A549 (cell line): ENCODE measurements at regions not wholly inside any gene's neighbourhood (a gene's known extent, or its start where the extent isn't known, plus 50 kb on each side); places are given as distances from the start of the nearest gene placed in this dataset.
A peak's percentile ranks its signal among the peaks of the same experiment; 100 is the strongest.

Experiments
- ATAC-seq, 2 experiments: fragments of 200-7000 bp in 1 of 2; fragments of >200 bp in 1 of 2; cut with Nextera tagmentation in 1 of 2; cut with Tn5 transposase in 1 of 2; 3 replicates each; pipeline versions ENCODE4 v1.8.0 to v1.9.1; 2018 to 2020; ENCODE audit warnings: mild to moderate bottlenecking in 1 of 2, moderate library complexity in 1 of 2
- CTCF ChIA-PET: fragments of 300-600 bp; sonication (Branson Sonifier 250); formaldehyde crosslinking; extraction: SDS; loops from one replicate; lab custom pipeline; 2021; ENCODE audit warnings: antibody characterized with exemption, inconsistent platforms; lab: Yijun Ruan, JAX
- POLR2A ChIA-PET: fragments of 350-600 bp; formaldehyde crosslinking; extraction: SDS; loops from one replicate; lab custom pipeline; 2021; ENCODE audit warnings: antibody characterized with exemption, inconsistent platforms; lab: Yijun Ruan, JAX
- DNase-seq, 2 experiments: peaks; one replicate each; pipeline versions ENCODE4 v3.0.0 to v3.0.0-alpha.2; 2011 to 2016; ENCODE audit warnings: low read depth in 1 of 2, low spot score in 1 of 2
- FAIRE-seq: peaks from 2 replicates; lab custom pipeline; 2011; peaks lifted over from hg19 to GRCh38; lab: Jason Lieb, UNC
- H3K27ac ChIP-seq, 2 experiments: fragments of >200 bp; sonication (Bioruptor Twin); formaldehyde crosslinking; 3 replicates each; pipeline ENCODE4 v1.5.1; 2016 to 2017
- H3K4me1 ChIP-seq: fragments of >200 bp; sonication (Bioruptor Twin); formaldehyde crosslinking; 3 replicates; pipeline ENCODE4 v1.6.1; 2016
- H3K4me2 ChIP-seq: fragments of >200 bp; sonication (Bioruptor Twin); formaldehyde crosslinking; 3 replicates; pipeline ENCODE4 v1.6.1; 2016
- H3K4me3 ChIP-seq: fragments of >200 bp; sonication (Bioruptor Twin); formaldehyde crosslinking; 3 replicates; pipeline ENCODE4 v1.5.1; 2016
- H3K9me3 ChIP-seq: fragments of >200 bp; sonication (Bioruptor Twin); formaldehyde crosslinking; 3 replicates; pipeline ENCODE4 v1.6.1; 2016
- ATOH8 ChIP-seq: fragments of 250-450 bp; sonication (Bioruptor Pico); IDR thresholded peaks from 2 replicates; pipeline ENCODE4 v1.5.0; 2020; ENCODE audit warnings: low read depth, mild to moderate bottlenecking, moderate library complexity
- CBX2 ChIP-seq: fragments of 200-600 bp; sonication (generic); IDR thresholded peaks from 2 replicates; pipeline ENCODE4 v1.6.1; 2016; ENCODE audit warnings: low read depth, mild to moderate bottlenecking, borderline replicate concordance
- CBX8 ChIP-seq: fragments of 200-600 bp; sonication (generic); IDR thresholded peaks from 2 replicates; pipeline ENCODE4 v1.6.1; 2016
- CHD2 ChIP-seq: fragments of 150-350 bp; IDR thresholded peaks from 2 replicates; pipeline ENCODE4 v1.6.1; 2014; ENCODE audit warnings: low read length; ENCODE audit not compliant: partially characterized antibody
- CTCF ChIP-seq: fragments of >200 bp; sonication (Bioruptor Twin); formaldehyde crosslinking; IDR thresholded peaks from 3 replicates; pipeline ENCODE4 v1.5.1; 2016
- EHMT2 ChIP-seq: fragments of 200-600 bp; sonication (generic); IDR thresholded peaks from 2 replicates; pipeline ENCODE4 v1.6.1; 2016; ENCODE audit warnings: antibody characterized with exemption, low read depth, mild to moderate bottlenecking, moderate library complexity
- ELK1 ChIP-seq: fragments of 150-350 bp; IDR thresholded peaks from 2 replicates; pipeline ENCODE4 v1.6.1; 2014; ENCODE audit warnings: low read depth, mild to moderate bottlenecking, low read length
- EP300 ChIP-seq, 2 experiments: fragments of >200 bp; sonication (Bioruptor Twin); formaldehyde crosslinking; IDR thresholded peaks; 2 replicates in 1 of 2; 3 replicates in 1 of 2; pipeline ENCODE4 v1.6.1; 2016 to 2017
- FOSB ChIP-seq: fragments of 250-450 bp; sonication (Bioruptor Pico); IDR thresholded peaks from 2 replicates; pipeline ENCODE4 v1.5.0; 2020; ENCODE audit warnings: mild to moderate bottlenecking, moderate library complexity
- FOSL2 ChIP-seq, 2 experiments: fragments of 450-650 bp in 1 of 2; fragments of >200 bp in 1 of 2; sonication (Bioruptor Twin) in 1 of 2; formaldehyde crosslinking; IDR thresholded peaks; 2 replicates each; pipeline versions ENCODE4 v1.5.0 to v1.6.1; 2016 to 2020; ENCODE audit warnings: mild to moderate bottlenecking in 1 of 2, moderate library complexity in 1 of 2
- GATA3 ChIP-seq: IDR thresholded peaks from 2 replicates; pipeline ENCODE4 v1.6.1; 2012; ENCODE audit warnings: borderline replicate concordance
- HDAC2 ChIP-seq: fragments of 200-600 bp; sonication (generic); IDR thresholded peaks from 2 replicates; pipeline ENCODE4 v1.6.1; 2016
- HEYL ChIP-seq: fragments of 250-450 bp; sonication (Bioruptor Pico); IDR thresholded peaks from 2 replicates; pipeline ENCODE4 v1.8.0; 2021; ENCODE audit warnings: mild to moderate bottlenecking, moderate library complexity
- HOXB13 ChIP-seq: fragments of 250-450 bp; sonication (Bioruptor Pico); IDR thresholded peaks from 2 replicates; pipeline ENCODE4 v1.5.0; 2020; ENCODE audit warnings: low read depth, mild to moderate bottlenecking, moderate library complexity
- JUN ChIP-seq, 2 experiments: fragments of >200 bp; sonication (Bioruptor Twin); formaldehyde crosslinking; IDR thresholded peaks; 2 replicates in 1 of 2; 3 replicates in 1 of 2; pipeline ENCODE4 v1.6.1; 2016 to 2017
- JUNB ChIP-seq: fragments of >200 bp; sonication (Bioruptor Twin); formaldehyde crosslinking; IDR thresholded peaks from 2 replicates; pipeline ENCODE4 v1.6.1; 2016
- KDM5A ChIP-seq: fragments of 200-600 bp; sonication (generic); IDR thresholded peaks from 2 replicates; pipeline ENCODE4 v1.6.1; 2016; ENCODE audit warnings: antibody characterized with exemption, mild to moderate bottlenecking
- MAFK ChIP-seq: fragments of 450-650 bp; IDR thresholded peaks from 2 replicates; pipeline ENCODE4 v1.6.1; 2014; ENCODE audit not compliant: partially characterized antibody
- MAX ChIP-seq: IDR thresholded peaks from 2 replicates; pipeline ENCODE4 v1.6.1; 2012
- PBX3 ChIP-seq: IDR thresholded peaks from 2 replicates; pipeline ENCODE4 v1.6.1; 2012
- POLR2A ChIP-seq: IDR thresholded peaks from 2 replicates; pipeline ENCODE4 v1.6.1; 2012; ENCODE audit warnings: mild to moderate bottlenecking, low read length
- POLR2AphosphoS2 ChIP-seq: conservative IDR thresholded peaks from 2 replicates; pipeline ENCODE4 v1.6.1; 2012; ENCODE audit warnings: low read length, improper control_type of control experiment, inconsistent platforms
- RAD21 ChIP-seq, 2 experiments: fragments of >200 bp in 1 of 2; sonication (Bioruptor Twin) in 1 of 2; formaldehyde crosslinking in 1 of 2; IDR thresholded peaks in 1 of 2; conservative IDR thresholded peaks in 1 of 2; 2 replicates in 1 of 2; 3 replicates in 1 of 2; pipeline ENCODE4 v1.6.1; 2012 to 2018; ENCODE audit warnings: inconsistent platforms in 1 of 2
- RARB ChIP-seq: fragments of 250-450 bp; sonication (Bioruptor Pico); IDR thresholded peaks from 2 replicates; pipeline ENCODE4 v1.8.0; 2021; ENCODE audit warnings: mild to moderate bottlenecking, moderate library complexity
- RCOR1 ChIP-seq: fragments of 150-350 bp; IDR thresholded peaks from 2 replicates; pipeline ENCODE4 v1.6.1; 2014; ENCODE audit warnings: antibody characterized with exemption, low read length, low read depth
- RFX5 ChIP-seq: fragments of 450-650 bp; IDR thresholded peaks from 2 replicates; pipeline ENCODE4 v1.7.1; 2014; ENCODE audit warnings: antibody characterized with exemption, mild to moderate bottlenecking, moderate library complexity
- SMC3 ChIP-seq: fragments of >200 bp; sonication (Bioruptor Twin); formaldehyde crosslinking; IDR thresholded peaks from 3 replicates; pipeline ENCODE4 v1.6.1; 2018; ENCODE audit warnings: inconsistent platforms
- SREBF2 ChIP-seq: fragments of 450-650 bp; IDR thresholded peaks from 2 replicates; pipeline ENCODE4 v1.6.1; 2014; ENCODE audit warnings: mild to moderate bottlenecking, moderate library complexity
- ZNF302 ChIP-seq: fragments of 250-450 bp; sonication (Bioruptor Pico); IDR thresholded peaks from 2 replicates; pipeline ENCODE4 v1.9.0; 2021; ENCODE audit warnings: inconsistent platforms, mild to moderate bottlenecking, moderate library complexity
- WGBS: methylation state at CpG from one replicate; pipeline ENCODE4 v1.1.6; 2017; ENCODE audit errors: missing lambda C conversion rate; 5-methylcytosine and 5-hydroxymethylcytosine counted together

- FAIRE-seq: no peak
- POLR2A ChIA-PET: interaction anchor here (0.6 to 0.8 kb wide), 5 partner anchors 16 to 911 kb away, joined by 3 to 5 read pairs (median 3); no protein-coding TSS in a partner anchor
- H3K4me1 ChIP-seq: peaks cover 19% of the 10 kb centered on the region
- H3K27ac ChIP-seq: peak overlapping the region; percentile 67 to 86
- peaks cover 19% of the 10 kb centered on the region for H3K9me3 ChIP-seq
- peak; percentile 95 to 99 for ATAC-seq
- peak; percentile 87 for TF ChIP-seq MAFK
- no peak for TF ChIP-seq RARB (CRISPR knock-in tag)
- TF ChIP-seq SREBF2: no peak
- TF ChIP-seq ELK1: no peak
- peak; percentile 58; the same call in 1 of the 2 replicates for TF ChIP-seq MAX
- TF ChIP-seq EP300 (IDR thresholded peaks at IDR 0.05): peak; percentile 55 to 89; a peak in 4 of 5 replicates
- TF ChIP-seq JUN (IDR thresholded peaks at IDR 0.05): peak; percentile 31 to 66; a peak in 3 of 5 replicates
- no peak for TF ChIP-seq CHD2
- TF ChIP-seq ATOH8 (CRISPR knock-in tag): no peak
- TF ChIP-seq KDM5A: no peak
- no peak for TF ChIP-seq RFX5
- TF ChIP-seq PBX3: peak; percentile 34; the same call in 1 of the 2 replicates
- TF ChIP-seq RCOR1: no peak
- TF ChIP-seq ZNF302 (CRISPR knock-in tag): no peak
- no peak for TF ChIP-seq EHMT2
- TF ChIP-seq HDAC2: no peak
- no peak for TF ChIP-seq FOSB (CRISPR knock-in tag)
- no peak for TF ChIP-seq CBX8
- no peak for TF ChIP-seq POLR2A
- TF ChIP-seq FOSL2 (IDR thresholded peaks at IDR 0.05): no peak
- TF ChIP-seq FOSL2 (CRISPR knock-in tag; IDR thresholded peaks at IDR 0.05): peak; percentile 25; the same call in 1 of the 2 replicates
- TF ChIP-seq CBX2: no peak
- TF ChIP-seq POLR2AphosphoS2: no peak
- TF ChIP-seq GATA3: peak; percentile 79
- TF ChIP-seq HOXB13: no peak
- peak; percentile 32; the same call in 2 of the 3 replicates for TF ChIP-seq SMC3
- peak; percentile 61 for TF ChIP-seq JUNB
- peak; percentile 8 to 50; a peak in 3 of 5 replicates for TF ChIP-seq RAD21 (conservative IDR thresholded peaks at IDR 0.05 in 1 of 2, IDR thresholded peaks at IDR 0.05 in 1 of 2)
- TF ChIP-seq CTCF: no peak
- TF ChIP-seq HEYL (CRISPR knock-in tag): no peak
- DNase-seq: peak; percentile 84 to 92
- WGBS: 16% methylated on average over 10 of the region's 11 CpGs
- peak overlapping the region; percentile 11 for H3K4me2 ChIP-seq
- no peak overlapping the region for H3K4me3 ChIP-seq
- CTCF ChIA-PET: interaction anchor here (1.2 to 1.9 kb wide), 2 partner anchors 60 to 439 kb away, joined by 3 to 7 read pairs; no protein-coding TSS in a partner anchor
Observed at GRCh38 chr6:14270925-14271788, 153.6 kb downstream of the CD83 start.
